H1 (cell line): ENCODE measurements at regions not wholly inside any gene's neighbourhood (a gene's known extent, or its start where the extent isn't known, plus 50 kb on each side); places are given as distances from the start of the nearest gene placed in this dataset.

ENCODE experiments used
- BCL11A ChIP-seq, 2 experiments: IDR thresholded peaks; one replicate each; pipeline ENCODE4 v1.6.1; 2011; ENCODE audit warnings: low read depth in 2 of 2, low read length in 2 of 2, mild to moderate bottlenecking in 2 of 2
- BRCA1 ChIP-seq: IDR thresholded peaks from 2 replicates; pipeline ENCODE4 v1.6.1; 2012; ENCODE audit warnings: low read depth, low read length, improper control_type of control experiment
- EP300 ChIP-seq, 2 experiments: IDR thresholded peaks; 1 replicate in 1 of 2; 2 replicates in 1 of 2; pipeline ENCODE4 v1.6.1; 2011 to 2012; ENCODE audit warnings: low read depth in 2 of 2, low read length in 2 of 2, mild to moderate bottlenecking in 2 of 2, borderline replicate concordance in 1 of 2, inconsistent platforms in 1 of 2, moderate library complexity in 1 of 2
- POLR2AphosphoS5 ChIP-seq: IDR thresholded peaks from 2 replicates; pipeline ENCODE4 v1.6.1; 2011; ENCODE audit warnings: low read depth, low read length
- RAD21 ChIP-seq, 2 experiments: IDR thresholded peaks in 1 of 2; conservative IDR thresholded peaks in 1 of 2; 2 replicates each; pipeline ENCODE4 v1.6.1; 2011; ENCODE audit warnings: low read depth in 2 of 2, low read length in 2 of 2, improper control_type of control experiment in 1 of 2, inconsistent platforms in 1 of 2, mild to moderate bottlenecking in 1 of 2, moderate library complexity in 1 of 2
- RBBP5 ChIP-seq: IDR thresholded peaks from 2 replicates; pipeline ENCODE4 v1.7.1; 2012; ENCODE audit warnings: low read depth, mild to moderate bottlenecking, inconsistent platforms, low read length, moderate library complexity, borderline replicate concordance
- RXRA ChIP-seq: IDR thresholded peaks from 2 replicates; pipeline ENCODE4 v1.6.1; 2011; ENCODE audit warnings: low read depth, mild to moderate bottlenecking, low read length, moderate library complexity; ENCODE audit not compliant: insufficient read depth
- SIN3A ChIP-seq, 2 experiments: IDR thresholded peaks in 1 of 2; conservative IDR thresholded peaks in 1 of 2; 2 replicates each; pipeline ENCODE4 v1.6.1; 2011 to 2012; ENCODE audit warnings: low read length in 2 of 2, improper control_type of control experiment in 1 of 2, low read depth in 1 of 2, mild to moderate bottlenecking in 1 of 2
- SUZ12 ChIP-seq: fragments of 200-600 bp; sonication (generic); IDR thresholded peaks from 2 replicates; pipeline ENCODE4 v1.6.1; 2012; ENCODE audit warnings: mild to moderate bottlenecking, inconsistent platforms, low read length, moderate library complexity, mixed read lengths
- TBP ChIP-seq: IDR thresholded peaks from 2 replicates; pipeline ENCODE4 v1.6.1; 2011; ENCODE audit warnings: low read depth, low read length, improper control_type of control experiment
- ZNF274 ChIP-seq: IDR thresholded peaks from 2 replicates; pipeline ENCODE4 v1.7.0; 2012; ENCODE audit warnings: low read length, borderline replicate concordance; ENCODE audit errors: extremely low read depth
- TF ChIP-seq, protein P1 (sequence below), 3 experiments: IDR thresholded peaks; 1 replicate in 2 of 3; 2 replicates in 1 of 3; pipeline versions ENCODE4 v1.5.1 to v1.6.1; 2011; ENCODE audit warnings: low read length in 3 of 3, mild to moderate bottlenecking in 3 of 3, inconsistent platforms in 2 of 3, low read depth in 1 of 3, moderate library complexity in 1 of 3; ENCODE audit not compliant: insufficient read depth in 1 of 3; ENCODE audit errors: control extremely low read depth in 1 of 3

GRCh38 chr15:53454843-53455721 lies 304.4 kb downstream of the WDR72 start:
- TF ChIP-seq, protein P1, sequence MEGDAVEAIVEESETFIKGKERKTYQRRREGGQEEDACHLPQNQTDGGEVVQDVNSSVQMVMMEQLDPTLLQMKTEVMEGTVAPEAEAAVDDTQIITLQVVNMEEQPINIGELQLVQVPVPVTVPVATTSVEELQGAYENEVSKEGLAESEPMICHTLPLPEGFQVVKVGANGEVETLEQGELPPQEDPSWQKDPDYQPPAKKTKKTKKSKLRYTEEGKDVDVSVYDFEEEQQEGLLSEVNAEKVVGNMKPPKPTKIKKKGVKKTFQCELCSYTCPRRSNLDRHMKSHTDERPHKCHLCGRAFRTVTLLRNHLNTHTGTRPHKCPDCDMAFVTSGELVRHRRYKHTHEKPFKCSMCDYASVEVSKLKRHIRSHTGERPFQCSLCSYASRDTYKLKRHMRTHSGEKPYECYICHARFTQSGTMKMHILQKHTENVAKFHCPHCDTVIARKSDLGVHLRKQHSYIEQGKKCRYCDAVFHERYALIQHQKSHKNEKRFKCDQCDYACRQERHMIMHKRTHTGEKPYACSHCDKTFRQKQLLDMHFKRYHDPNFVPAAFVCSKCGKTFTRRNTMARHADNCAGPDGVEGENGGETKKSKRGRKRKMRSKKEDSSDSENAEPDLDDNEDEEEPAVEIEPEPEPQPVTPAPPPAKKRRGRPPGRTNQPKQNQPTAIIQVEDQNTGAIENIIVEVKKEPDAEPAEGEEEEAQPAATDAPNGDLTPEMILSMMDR (IDR thresholded peaks at IDR 0.05; ENCODE audit: control extremely low read depth in 1 of 3, insufficient read depth in 1 of 3, low read depth in 1 of 3, low read length in 3 of 3): no peak
- TF ChIP-seq ZNF274 (no peak), BRCA1 (no peak), RBBP5 (no peak), RAD21 (IDR thresholded peaks at IDR 0.05 in 1 of 2, conservative IDR thresholded peaks at IDR 0.05 in 1 of 2; ENCODE audit: low read depth in 2 of 2, low read length in 2 of 2) (no peak), TBP (no peak), SUZ12 (no peak), POLR2AphosphoS5 (no peak), RXRA (no peak), EP300 (IDR thresholded peaks at IDR 0.05; ENCODE audit: borderline replicate concordance in 1 of 2, low read depth in 2 of 2, low read length in 2 of 2) (no peak), SIN3A (conservative IDR thresholded peaks at IDR 0.05 in 1 of 2, IDR thresholded peaks at IDR 0.05 in 1 of 2; ENCODE audit: low read depth in 1 of 2, low read length in 2 of 2) (no peak), BCL11A (IDR thresholded peaks at IDR 0.05; ENCODE audit: low read depth in 2 of 2, low read length in 2 of 2) (no peak)
